ENCODE measurements at regions not wholly inside any gene's neighbourhood (a gene's known extent, or its start where the extent isn't known, plus 50 kb on each side); places are given as distances from the start of the nearest gene placed in this dataset.

GRCh38 chr3:189404797-189405484 lies 226.2 kb upstream of the TP63 start:
- Histone ChIP-seq H3K27me3 (ENCODE audit: control insufficient read depth, insufficient read depth, low read length) (no peaks in the 10 kb centered on the region), H3K36me3 (ENCODE audit: control insufficient read depth, insufficient read depth, low read length) (no peaks in the 10 kb centered on the region), H3K4me3 (ENCODE audit: low read depth, low read length) (no peak overlapping the region)
- FAIRE-seq: no peak
- no peak for TF ChIP-seq CTCF (IDR thresholded peaks at IDR 0.05; ENCODE audit: insufficient read depth, low read length, severe bottlenecking)
- peak; percentile 59 for DNase-seq (ENCODE audit: low read depth)

- FAIRE-seq (no peak), DNase-seq (ENCODE audit: low read depth) (no peak)
- Histone ChIP-seq H3K27me3 (ENCODE audit: control insufficient read depth, insufficient read depth, low read length) (no peaks in the 10 kb centered on the region), H3K36me3 (ENCODE audit: control insufficient read depth, insufficient read depth, low read length) (no peaks in the 10 kb centered on the region), H3K4me3 (ENCODE audit: low read depth, low read length) (no peak overlapping the region)
- no peak for TF ChIP-seq CTCF (IDR thresholded peaks at IDR 0.05; ENCODE audit: insufficient read depth, low read length, severe bottlenecking)
These were observed 225.0 kb upstream of the TP63 start for GRCh38 chr3:189406148-189406547.

- DNase-seq (ENCODE audit: low read depth) (no peak), FAIRE-seq (no peak)
- Histone ChIP-seq H3K27me3 (ENCODE audit: control insufficient read depth, insufficient read depth, low read length) (no peaks in the 10 kb centered on the region), H3K4me3 (ENCODE audit: low read depth, low read length) (no peak overlapping the region), H3K36me3 (ENCODE audit: control insufficient read depth, insufficient read depth, low read length) (no peaks in the 10 kb centered on the region)
- TF ChIP-seq CTCF (IDR thresholded peaks at IDR 0.05; ENCODE audit: insufficient read depth, low read length, severe bottlenecking): no peak
These were observed 220.7 kb upstream of the TP63 start for GRCh38 chr3:189410522-189410921.

- H3K27me3 ChIP-seq (ENCODE audit: control insufficient read depth, insufficient read depth, low read length): no peaks in the 10 kb centered on the region
- no peaks in the 10 kb centered on the region for H3K36me3 ChIP-seq (ENCODE audit: control insufficient read depth, insufficient read depth, low read length)
- DNase-seq (ENCODE audit: low read depth) (no peak), FAIRE-seq (no peak)
- H3K4me3 ChIP-seq (ENCODE audit: low read depth, low read length): no peak overlapping the region
- no peak for TF ChIP-seq CTCF (IDR thresholded peaks at IDR 0.05; ENCODE audit: insufficient read depth, low read length, severe bottlenecking)
These were observed 212.2 kb upstream of the TP63 start for GRCh38 chr3:189419038-189419437.

- Histone ChIP-seq H3K27me3 (ENCODE audit: control insufficient read depth, insufficient read depth, low read length) (no peaks in the 10 kb centered on the region), H3K36me3 (ENCODE audit: control insufficient read depth, insufficient read depth, low read length) (no peaks in the 10 kb centered on the region), H3K4me3 (ENCODE audit: low read depth, low read length) (no peak overlapping the region)
- no peak for FAIRE-seq
- TF ChIP-seq CTCF (IDR thresholded peaks at IDR 0.05; ENCODE audit: insufficient read depth, low read length, severe bottlenecking): no peak
- no peak for DNase-seq (ENCODE audit: low read depth)
These were observed 211.5 kb upstream of the TP63 start for GRCh38 chr3:189419683-189420082.

GRCh38 chr3:189424922-189425321 lies 206.3 kb upstream of the TP63 start:
- no peaks in the 10 kb centered on the region for H3K27me3 ChIP-seq (ENCODE audit: control insufficient read depth, insufficient read depth, low read length)
- DNase-seq (ENCODE audit: low read depth) (no peak), FAIRE-seq (no peak)
- no peaks in the 10 kb centered on the region for H3K36me3 ChIP-seq (ENCODE audit: control insufficient read depth, insufficient read depth, low read length)
- H3K4me3 ChIP-seq (ENCODE audit: low read depth, low read length): no peak overlapping the region
- TF ChIP-seq CTCF (IDR thresholded peaks at IDR 0.05; ENCODE audit: insufficient read depth, low read length, severe bottlenecking): no peak

Data from bronchial epithelial cell (primary cell).